H1 (cell line): ENCODE measurements at regions not wholly inside any gene's neighbourhood (a gene's known extent, or its start where the extent isn't known, plus 50 kb on each side); places are given as distances from the start of the nearest gene placed in this dataset.

Experiments used
- ASH2L ChIP-seq: fragments of 200-600, 300-600 bp; sonication (generic); IDR thresholded peaks from one replicate; pipeline ENCODE4 v1.7.1; 2017; ENCODE audit warnings: low read length
- ATF2 ChIP-seq: IDR thresholded peaks from 2 replicates; pipeline ENCODE4 v1.6.1; 2012; ENCODE audit warnings: low read length, inconsistent platforms
- CTCF ChIP-seq, 3 experiments: IDR thresholded peaks; 1 replicate in 2 of 3; 2 replicates in 1 of 3; pipeline versions ENCODE4 v1.5.1 to v1.6.1; 2011; ENCODE audit warnings: low read length in 3 of 3, mild to moderate bottlenecking in 3 of 3, inconsistent platforms in 2 of 3, low read depth in 1 of 3, moderate library complexity in 1 of 3; ENCODE audit not compliant: insufficient read depth in 1 of 3; ENCODE audit errors: control extremely low read depth in 1 of 3
- GABPA ChIP-seq: IDR thresholded peaks from 2 replicates; pipeline ENCODE4 v1.6.1; 2011; ENCODE audit warnings: mild to moderate bottlenecking, low read length, moderate library complexity, borderline replicate concordance; ENCODE audit not compliant: insufficient read depth
- POLR2AphosphoS5 ChIP-seq: IDR thresholded peaks from 2 replicates; pipeline ENCODE4 v1.6.1; 2011; ENCODE audit warnings: low read depth, low read length
- RFX5 ChIP-seq: IDR thresholded peaks from 2 replicates; pipeline ENCODE4 v1.6.1; 2011; ENCODE audit warnings: low read depth, low read length, improper control_type of control experiment, borderline replicate concordance

- no peak for TF ChIP-seq GABPA
- TF ChIP-seq RFX5, result no peak
- no peak for TF ChIP-seq ASH2L
- TF ChIP-seq CTCF (IDR thresholded peaks at IDR 0.05; ENCODE audit: control extremely low read depth in 1 of 3, insufficient read depth in 1 of 3, low read depth in 1 of 3, low read length in 3 of 3), result no peak
- TF ChIP-seq POLR2AphosphoS5, result no peak
- TF ChIP-seq ATF2, result no peak
Measured at GRCh38 chr14:42626986-42627385, 1020.3 kb downstream of the LRFN5 start.
